HG03025 (cell line): ENCODE measurements at regions not wholly inside any gene's neighbourhood (a gene's known extent, or its start where the extent isn't known, plus 50 kb on each side); places are given as distances from the start of the nearest gene placed in this dataset.

Experiments used
- ATAC-seq: cut with Tn5 transposase; IDR thresholded peaks from one replicate; pipeline ENCODE4 v1.9.1; 2021; ENCODE audit warnings: mild to moderate bottlenecking, moderate library complexity; ENCODE audit not compliant: unreplicated experiment, low FRiP score

- ATAC-seq = no peak
Observed at GRCh38 chr10:131644864-131645658, 255.7 kb upstream of the PPP2R2D start.

- no peak for ATAC-seq
Observed at GRCh38 chr10:131645756-131646155, 255.1 kb upstream of the PPP2R2D start.

GRCh38 chr10:131646551-131647525 is 254.0 kb upstream of the PPP2R2D start:
- no peak for ATAC-seq

- no peak for ATAC-seq
Observed at GRCh38 chr10:131647789-131648188, 253.0 kb upstream of the PPP2R2D start.

GRCh38 chr10:131648386-131649020 is 252.3 kb upstream of the PPP2R2D start:
- no peak for ATAC-seq

GRCh38 chr10:131649617-131650016 is 251.2 kb upstream of the PPP2R2D start:
- no peak for ATAC-seq

- no peak for ATAC-seq
Observed at GRCh38 chr10:131650169-131650705, 250.6 kb upstream of the PPP2R2D start.

- no peak for ATAC-seq
Observed at GRCh38 chr10:131650771-131651673, 249.8 kb upstream of the PPP2R2D start.

GRCh38 chr10:131651674-131652437 is 249.0 kb upstream of the PPP2R2D start:
- ATAC-seq = no peak

GRCh38 chr10:131652438-131653139 is 248.2 kb upstream of the PPP2R2D start:
- ATAC-seq = no peak

GRCh38 chr10:131653140-131653539 is 247.7 kb upstream of the PPP2R2D start:
- no peak for ATAC-seq

- ATAC-seq = no peak
Observed at GRCh38 chr10:131653554-131654470, 247.0 kb upstream of the PPP2R2D start.

GRCh38 chr10:131654471-131655087 is 246.2 kb upstream of the PPP2R2D start:
- ATAC-seq = no peak

- no peak for ATAC-seq
Observed at GRCh38 chr10:131655101-131655849, 245.5 kb upstream of the PPP2R2D start.

GRCh38 chr10:131656009-131656408 is 244.8 kb upstream of the PPP2R2D start:
- no peak for ATAC-seq

GRCh38 chr10:131656431-131656841 is 244.4 kb upstream of the PPP2R2D start:
- ATAC-seq = no peak
